SK-N-SH (cell line): ENCODE measurements at regions not wholly inside any gene's neighbourhood (a gene's known extent, or its start where the extent isn't known, plus 50 kb on each side); places are given as distances from the start of the nearest gene placed in this dataset.

ENCODE experiments used
- CTCF ChIA-PET: fragments of 300-600, 350-600 bp; formaldehyde crosslinking; extraction: SDS; loops from one replicate; lab custom pipeline; 2021; lab: Yijun Ruan, JAX
- POLR2A ChIA-PET: fragments of 350-600 bp; sonication (Branson Sonifier 250); formaldehyde crosslinking; extraction: SDS; loops from one replicate; lab custom pipeline; 2020; ENCODE audit warnings: antibody characterized with exemption, inconsistent platforms; lab: Yijun Ruan, JAX
- DNase-seq: peaks from one replicate; pipeline ENCODE4 v3.0.0; 2012
- H2AFZ ChIP-seq: fragments of 200-600 bp; sonication (generic); 2 replicates; pipeline ENCODE4 v1.8.1; 2016; ENCODE audit warnings: antibody characterized with exemption, mild to moderate bottlenecking, low read depth
- H3F3A ChIP-seq: fragments of 200-600 bp; sonication (generic); replicated peaks from 2 replicates; pipeline ENCODE3; 2016; ENCODE audit warnings: antibody characterized with exemption, mild to moderate bottlenecking; ENCODE audit not compliant: insufficient read depth
- H3K27ac ChIP-seq, 2 experiments: fragments of 200-500 bp in 1 of 2; fragments of 200-600 bp in 1 of 2; sonication (Bioruptor generic) in 1 of 2; sonication (generic), shearing (Covaris generic) in 1 of 2; 2 replicates each; pipeline versions ENCODE4 v1.5.1 to v1.6.1; 2014 to 2016; ENCODE audit warnings: low read depth in 2 of 2, inconsistent platforms in 1 of 2, low read length in 1 of 2, mild to moderate bottlenecking in 1 of 2, mixed read lengths in 1 of 2
- H3K27me3 ChIP-seq: fragments of 200-600 bp; sonication (generic), shearing (Covaris generic); 2 replicates; pipeline ENCODE4 v1.6.1; 2016; ENCODE audit warnings: mixed run types; ENCODE audit not compliant: insufficient read depth
- H3K36me3 ChIP-seq, 2 experiments: fragments of 200-500 bp in 1 of 2; fragments of 200-600 bp in 1 of 2; sonication (Bioruptor generic) in 1 of 2; sonication (generic) in 1 of 2; replicated peaks in 1 of 2; 2 replicates each; pipeline versions ENCODE3 to v1.5.1; 2014 to 2016; ENCODE audit warnings: low read length in 1 of 2, mild to moderate bottlenecking in 1 of 2; ENCODE audit not compliant: insufficient read depth in 2 of 2, control insufficient read depth in 1 of 2
- H3K4me1 ChIP-seq, 2 experiments: fragments of 200-500 bp in 1 of 2; fragments of 200-600 bp in 1 of 2; sonication (Bioruptor generic) in 1 of 2; sonication (generic), shearing (Covaris generic) in 1 of 2; 2 replicates each; pipeline versions ENCODE4 v1.5.1 to v1.6.1; 2014 to 2016; ENCODE audit warnings: low read depth in 1 of 2, low read length in 1 of 2, mixed run types in 1 of 2; ENCODE audit not compliant: insufficient read depth in 2 of 2, control insufficient read depth in 1 of 2
- H3K4me2 ChIP-seq: fragments of 200-600 bp; sonication (generic), shearing (Covaris generic); 2 replicates; pipeline ENCODE4 v1.6.1; 2017; ENCODE audit warnings: mixed run types
- H3K4me3 ChIP-seq, 2 experiments: fragments of 200-500 bp in 1 of 2; fragments of 200-600 bp in 1 of 2; sonication (Bioruptor generic) in 1 of 2; sonication (generic), shearing (Covaris generic) in 1 of 2; 2 replicates each; pipeline versions ENCODE4 v1.5.1 to v1.8.1; 2014 to 2016; ENCODE audit warnings: low read depth in 2 of 2, inconsistent platforms in 1 of 2, low read length in 1 of 2, mild to moderate bottlenecking in 1 of 2, mixed read lengths in 1 of 2, moderate library complexity in 1 of 2
- H3K79me2 ChIP-seq: fragments of 200-600 bp; sonication (generic); 2 replicates; pipeline ENCODE4 v1.8.1; 2017; ENCODE audit warnings: mild to moderate bottlenecking; ENCODE audit not compliant: insufficient read depth
- H3K9ac ChIP-seq: fragments of 200-600 bp; sonication (generic); 2 replicates; pipeline ENCODE4 v1.6.1; 2017; ENCODE audit warnings: mixed run types
- H3K9me2 ChIP-seq: fragments of 200-600 bp; sonication (generic); 2 replicates; pipeline ENCODE4 v1.6.1; 2017; ENCODE audit warnings: mixed run types
- H3K9me3 ChIP-seq: fragments of 200-600 bp; sonication (generic); 2 replicates; pipeline ENCODE4 v1.6.1; 2017; ENCODE audit warnings: mixed run types, mild to moderate bottlenecking, moderate library complexity
- H4K20me1 ChIP-seq: fragments of 200-600 bp; sonication (generic); 2 replicates; pipeline ENCODE4 v1.6.1; 2017; ENCODE audit warnings: mild to moderate bottlenecking, mixed run types; ENCODE audit not compliant: insufficient read depth
- EP300 ChIP-seq, 2 experiments: IDR thresholded peaks; 2 replicates each; pipeline versions ENCODE4 v1.4.0 to v1.6.1; 2012; ENCODE audit warnings: borderline replicate concordance in 1 of 2, low read depth in 1 of 2, low read length in 1 of 2
- FOXM1 ChIP-seq: IDR thresholded peaks from 2 replicates; pipeline ENCODE4 v1.4.0; 2012; ENCODE audit warnings: low read depth, mild to moderate bottlenecking
- GATA2 ChIP-seq: sonication (generic); formaldehyde crosslinking; IDR thresholded peaks from 2 replicates; pipeline ENCODE4 v1.5.0; 2020; ENCODE audit warnings: mild to moderate bottlenecking, missing genetic modification reagents
- MAX ChIP-seq: IDR thresholded peaks from 2 replicates; pipeline ENCODE4 v1.4.0; 2012; ENCODE audit warnings: low read depth
- MEF2A ChIP-seq: IDR thresholded peaks from 2 replicates; pipeline ENCODE4 v1.4.0; 2012; ENCODE audit warnings: low read depth, borderline replicate concordance
- MXI1 ChIP-seq: IDR thresholded peaks from 2 replicates; pipeline ENCODE4 v1.6.1; 2012; ENCODE audit warnings: mild to moderate bottlenecking, low read depth, low read length, improper control_type of control experiment
- POLR2AphosphoS5 ChIP-seq: IDR thresholded peaks from 2 replicates; pipeline ENCODE4 v1.6.1; 2012; ENCODE audit warnings: low read depth, low read length
- RAD21 ChIP-seq: IDR thresholded peaks from 2 replicates; pipeline ENCODE4 v1.6.1; 2012; ENCODE audit warnings: mild to moderate bottlenecking, low read length
- RCOR1 ChIP-seq: fragments of 150-350 bp; IDR thresholded peaks from 2 replicates; pipeline ENCODE4 v1.6.1; 2017; ENCODE audit warnings: antibody characterized with exemption, low read length
- RFX5 ChIP-seq: IDR thresholded peaks from 2 replicates; pipeline ENCODE4 v1.6.1; 2012; ENCODE audit warnings: mild to moderate bottlenecking, improper control_type of control experiment, low read length
- SIN3A ChIP-seq: IDR thresholded peaks from 2 replicates; pipeline ENCODE4 v1.6.1; 2012; ENCODE audit warnings: low read depth, mild to moderate bottlenecking, low read length, moderate library complexity, borderline replicate concordance
- SMC3 ChIP-seq: IDR thresholded peaks from 2 replicates; pipeline ENCODE4 v1.6.1; 2012; ENCODE audit warnings: low read depth, low read length, improper control_type of control experiment
- TAF1 ChIP-seq: IDR thresholded peaks from 2 replicates; pipeline ENCODE4 v1.6.1; 2012; ENCODE audit warnings: low read depth, mild to moderate bottlenecking, low read length, moderate library complexity, borderline replicate concordance
- TCF12 ChIP-seq: IDR thresholded peaks from 2 replicates; pipeline ENCODE4 v1.4.0; 2012
- USF1 ChIP-seq: IDR thresholded peaks from 2 replicates; pipeline ENCODE4 v1.4.0; 2012; ENCODE audit warnings: low read depth, borderline replicate concordance
- USF2 ChIP-seq: fragments of 150-350 bp; IDR thresholded peaks from 2 replicates; pipeline ENCODE4 v1.6.1; 2017; ENCODE audit warnings: antibody characterized with exemption, low read length, low read depth, borderline replicate concordance
- ZBTB33 ChIP-seq: IDR thresholded peaks from 2 replicates; pipeline ENCODE4 v1.4.0; 2012; ENCODE audit warnings: low read depth, borderline replicate concordance
- WGBS: methylation state at CpG from one replicate; pipeline ENCODE4 v1.1.6; 2017; ENCODE audit warnings: low lambda C conversion rate; 5-methylcytosine and 5-hydroxymethylcytosine counted together
- TF ChIP-seq, protein P1 (sequence below): IDR thresholded peaks from 2 replicates; pipeline ENCODE4 v1.6.1; 2012; ENCODE audit warnings: mild to moderate bottlenecking, low read depth, low read length, moderate library complexity
- TF ChIP-seq, protein P2 (sequence below): IDR thresholded peaks from 2 replicates; pipeline ENCODE4; 2012
- TF ChIP-seq, protein P3 (sequence below): fragments of 200-600 bp; sonication (generic); IDR thresholded peaks from 2 replicates; pipeline ENCODE4 v1.6.1; 2017; ENCODE audit warnings: antibody characterized with exemption, mild to moderate bottlenecking, moderate library complexity

GRCh38 chr17:72222661-72223380 is 102.0 kb downstream of the SOX9 start (continued):
- TF ChIP-seq, protein P1, sequence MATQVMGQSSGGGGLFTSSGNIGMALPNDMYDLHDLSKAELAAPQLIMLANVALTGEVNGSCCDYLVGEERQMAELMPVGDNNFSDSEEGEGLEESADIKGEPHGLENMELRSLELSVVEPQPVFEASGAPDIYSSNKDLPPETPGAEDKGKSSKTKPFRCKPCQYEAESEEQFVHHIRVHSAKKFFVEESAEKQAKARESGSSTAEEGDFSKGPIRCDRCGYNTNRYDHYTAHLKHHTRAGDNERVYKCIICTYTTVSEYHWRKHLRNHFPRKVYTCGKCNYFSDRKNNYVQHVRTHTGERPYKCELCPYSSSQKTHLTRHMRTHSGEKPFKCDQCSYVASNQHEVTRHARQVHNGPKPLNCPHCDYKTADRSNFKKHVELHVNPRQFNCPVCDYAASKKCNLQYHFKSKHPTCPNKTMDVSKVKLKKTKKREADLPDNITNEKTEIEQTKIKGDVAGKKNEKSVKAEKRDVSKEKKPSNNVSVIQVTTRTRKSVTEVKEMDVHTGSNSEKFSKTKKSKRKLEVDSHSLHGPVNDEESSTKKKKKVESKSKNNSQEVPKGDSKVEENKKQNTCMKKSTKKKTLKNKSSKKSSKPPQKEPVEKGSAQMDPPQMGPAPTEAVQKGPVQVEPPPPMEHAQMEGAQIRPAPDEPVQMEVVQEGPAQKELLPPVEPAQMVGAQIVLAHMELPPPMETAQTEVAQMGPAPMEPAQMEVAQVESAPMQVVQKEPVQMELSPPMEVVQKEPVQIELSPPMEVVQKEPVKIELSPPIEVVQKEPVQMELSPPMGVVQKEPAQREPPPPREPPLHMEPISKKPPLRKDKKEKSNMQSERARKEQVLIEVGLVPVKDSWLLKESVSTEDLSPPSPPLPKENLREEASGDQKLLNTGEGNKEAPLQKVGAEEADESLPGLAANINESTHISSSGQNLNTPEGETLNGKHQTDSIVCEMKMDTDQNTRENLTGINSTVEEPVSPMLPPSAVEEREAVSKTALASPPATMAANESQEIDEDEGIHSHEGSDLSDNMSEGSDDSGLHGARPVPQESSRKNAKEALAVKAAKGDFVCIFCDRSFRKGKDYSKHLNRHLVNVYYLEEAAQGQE, result no peak
- TF ChIP-seq SMC3 (no peak), RAD21 (no peak), POLR2AphosphoS5 (no peak), MAX (no peak), GATA2 (CRISPR knock-in tag) (no peak), SIN3A (no peak), TAF1 (no peak), FOXM1 (no peak)
- TF ChIP-seq, all 33 proteins: peak for 0

- Histone ChIP-seq H3K9me2 (no peaks in the 10 kb centered on the region), H3K4me1 (peaks cover 0 to 10% of the 10 kb centered on the region in 2 experiments; a peak in 1 of 4 replicates), H4K20me1 (no peaks in the 10 kb centered on the region), H3K9ac (no peak overlapping the region), H3K36me3 (no peaks in the 10 kb centered on the region), H3K4me3 (no peak overlapping the region), H3F3A (no peaks in the 10 kb centered on the region), H2AFZ (no peak overlapping the region), H3K79me2 (no peaks in the 10 kb centered on the region), H3K27me3 (peaks cover 7% of the 10 kb centered on the region; the same call in 1 of the 2 replicates), H3K9me3 (no peaks in the 10 kb centered on the region), H3K4me2 (no peak overlapping the region), H3K27ac (no peak overlapping the region)
- 84% methylated on average over 11 of the region's 11 CpGs for WGBS
- no peak for DNase-seq
- POLR2A ChIA-PET, result no interaction called here
- CTCF ChIA-PET, result interaction anchor here (1.0 kb wide), 1 partner anchor 9 kb away, joined by 4 read pairs; no protein-coding TSS in a partner anchor
- TF ChIP-seq EP300 (IDR thresholded peaks at IDR 0.05; ENCODE audit: borderline replicate concordance in 1 of 2, low read depth in 1 of 2, low read length in 1 of 2) (no peak), MEF2A (no peak), ZBTB33 (no peak), RFX5 (no peak), USF1 (no peak), FOXM1 (no peak), TCF12 (no peak), MXI1 (no peak), SIN3A (no peak), USF2 (no peak), RAD21 (no peak), RCOR1 (no peak)
- TF ChIP-seq, protein P2, sequence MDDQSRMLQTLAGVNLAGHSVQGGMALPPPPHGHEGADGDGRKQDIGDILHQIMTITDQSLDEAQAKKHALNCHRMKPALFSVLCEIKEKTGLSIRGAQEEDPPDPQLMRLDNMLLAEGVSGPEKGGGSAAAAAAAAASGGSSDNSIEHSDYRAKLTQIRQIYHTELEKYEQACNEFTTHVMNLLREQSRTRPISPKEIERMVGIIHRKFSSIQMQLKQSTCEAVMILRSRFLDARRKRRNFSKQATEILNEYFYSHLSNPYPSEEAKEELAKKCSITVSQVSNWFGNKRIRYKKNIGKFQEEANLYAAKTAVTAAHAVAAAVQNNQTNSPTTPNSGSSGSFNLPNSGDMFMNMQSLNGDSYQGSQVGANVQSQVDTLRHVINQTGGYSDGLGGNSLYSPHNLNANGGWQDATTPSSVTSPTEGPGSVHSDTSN, result no peak
- TF ChIP-seq, protein P3, sequence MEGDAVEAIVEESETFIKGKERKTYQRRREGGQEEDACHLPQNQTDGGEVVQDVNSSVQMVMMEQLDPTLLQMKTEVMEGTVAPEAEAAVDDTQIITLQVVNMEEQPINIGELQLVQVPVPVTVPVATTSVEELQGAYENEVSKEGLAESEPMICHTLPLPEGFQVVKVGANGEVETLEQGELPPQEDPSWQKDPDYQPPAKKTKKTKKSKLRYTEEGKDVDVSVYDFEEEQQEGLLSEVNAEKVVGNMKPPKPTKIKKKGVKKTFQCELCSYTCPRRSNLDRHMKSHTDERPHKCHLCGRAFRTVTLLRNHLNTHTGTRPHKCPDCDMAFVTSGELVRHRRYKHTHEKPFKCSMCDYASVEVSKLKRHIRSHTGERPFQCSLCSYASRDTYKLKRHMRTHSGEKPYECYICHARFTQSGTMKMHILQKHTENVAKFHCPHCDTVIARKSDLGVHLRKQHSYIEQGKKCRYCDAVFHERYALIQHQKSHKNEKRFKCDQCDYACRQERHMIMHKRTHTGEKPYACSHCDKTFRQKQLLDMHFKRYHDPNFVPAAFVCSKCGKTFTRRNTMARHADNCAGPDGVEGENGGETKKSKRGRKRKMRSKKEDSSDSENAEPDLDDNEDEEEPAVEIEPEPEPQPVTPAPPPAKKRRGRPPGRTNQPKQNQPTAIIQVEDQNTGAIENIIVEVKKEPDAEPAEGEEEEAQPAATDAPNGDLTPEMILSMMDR, result no peak
These were observed 103.1 kb downstream of the SOX9 start for GRCh38 chr17:72223866-72224291.
